Adrenal gland (tissue), 5 donors: ENCODE measurements at regions not wholly inside any gene's neighbourhood (a gene's known extent, or its start where the extent isn't known, plus 50 kb on each side); places are given as distances from the start of the nearest gene placed in this dataset.

Experiments used
- CTCF ChIP-seq, 6 experiments: fragments of 450-650 bp in 4 of 6; fragments of 200-600 bp in 2 of 6; sonication (generic) in 1 of 6; IDR thresholded peaks; 1 replicate in 5 of 6; 2 replicates in 1 of 6; pipeline versions ENCODE4 v1.5.1 to v1.8.0; 2016 to 2021; ENCODE audit warnings: antibody characterized with exemption in 6 of 6, mild to moderate bottlenecking in 2 of 6, moderate library complexity in 1 of 6
- POLR2A ChIP-seq, 2 donors: fragments of 450-650 bp; IDR thresholded peaks; one replicate each; pipeline ENCODE4 v1.6.1; 2017; ENCODE audit warnings: antibody characterized with exemption in 2 of 2, mild to moderate bottlenecking in 2 of 2, moderate library complexity in 1 of 2
- donor health status: DM: no; HTN: no; CAD: no.

DNA sequence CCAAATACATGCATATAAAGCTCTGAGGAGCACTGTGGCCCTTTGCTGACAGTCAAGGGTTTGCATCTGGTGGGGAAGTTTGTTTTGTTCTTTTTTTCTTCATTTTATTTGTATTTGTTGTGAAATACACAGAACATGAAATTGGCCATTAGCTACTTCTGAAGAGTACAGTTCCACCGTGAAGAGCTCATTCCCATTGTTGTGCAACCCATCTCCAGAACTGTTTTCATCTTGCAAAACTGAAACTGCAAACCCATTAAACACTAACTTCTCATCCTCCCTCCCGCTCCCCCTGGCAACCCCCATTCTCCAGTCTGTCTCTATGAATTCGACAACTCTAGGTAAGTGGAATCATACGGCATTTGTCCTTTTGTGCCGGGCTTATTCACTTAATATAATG, 231.3 kb downstream of the TFAP2C start:
- TF ChIP-seq POLR2A (IDR thresholded peaks at IDR 0.05) (no peak), CTCF (IDR thresholded peaks at IDR 0.05) (no peak)
